GM18511 (cell line): ENCODE measurements at regions not wholly inside any gene's neighbourhood (a gene's known extent, or its start where the extent isn't known, plus 50 kb on each side); places are given as distances from the start of the nearest gene placed in this dataset.

Experiments used
- ATAC-seq: cut with Tn5 transposase; IDR thresholded peaks from one replicate; pipeline ENCODE4 v1.9.1; 2021; ENCODE audit warnings: mild to moderate bottlenecking, moderate library complexity; ENCODE audit not compliant: unreplicated experiment

DNA sequence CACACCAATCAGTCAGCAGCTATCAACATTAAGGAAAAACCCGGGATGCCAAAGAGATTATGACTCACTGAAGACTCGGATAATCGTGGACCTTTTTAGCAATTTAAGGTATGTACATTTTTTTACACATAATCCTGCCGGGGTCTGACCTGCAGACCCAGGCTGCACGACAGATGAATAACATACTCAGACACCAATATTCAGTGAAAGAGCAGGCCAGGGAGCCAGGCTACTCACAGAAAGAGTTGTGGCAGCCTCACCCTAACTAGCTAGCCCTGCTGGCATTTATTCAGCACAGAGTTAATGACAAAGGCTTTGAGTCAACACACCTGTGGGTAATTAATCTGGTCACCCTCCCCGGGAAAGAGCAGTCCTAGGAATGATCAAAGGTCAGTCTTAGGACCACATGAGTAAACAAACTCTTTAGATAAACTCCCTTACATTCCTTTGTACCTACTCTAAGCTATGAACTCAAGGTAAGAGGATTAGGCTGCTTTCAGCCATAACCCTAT is 727.5 kb downstream of the TBL1XR1 start:
- no peak for ATAC-seq

- no peak for ATAC-seq
Observed at GRCh38 chr3:176463610-176464009, 733.7 kb downstream of the TBL1XR1 start.

GRCh38 chr3:176447369-176447768 is 749.9 kb downstream of the TBL1XR1 start:
- ATAC-seq: no peak

DNA sequence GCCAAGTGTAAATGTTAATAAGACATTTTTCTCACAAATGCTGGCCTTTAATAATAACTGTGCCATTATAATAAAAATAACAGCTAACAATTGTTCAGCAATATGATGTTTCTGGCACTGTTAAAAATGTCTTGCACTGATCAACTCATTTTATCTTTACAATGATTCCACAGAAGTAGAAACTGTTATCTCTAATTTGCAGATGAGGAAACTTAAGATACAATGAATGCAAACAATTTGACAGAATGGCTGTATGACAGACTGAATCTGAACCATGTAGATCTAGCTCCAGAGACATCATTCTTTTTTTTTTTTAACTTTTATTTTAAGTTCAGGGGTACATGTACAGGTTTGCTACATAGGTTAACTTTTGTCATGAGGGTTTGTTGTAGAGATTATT is 755.0 kb downstream of the TBL1XR1 start:
- ATAC-seq: no peak

DNA sequence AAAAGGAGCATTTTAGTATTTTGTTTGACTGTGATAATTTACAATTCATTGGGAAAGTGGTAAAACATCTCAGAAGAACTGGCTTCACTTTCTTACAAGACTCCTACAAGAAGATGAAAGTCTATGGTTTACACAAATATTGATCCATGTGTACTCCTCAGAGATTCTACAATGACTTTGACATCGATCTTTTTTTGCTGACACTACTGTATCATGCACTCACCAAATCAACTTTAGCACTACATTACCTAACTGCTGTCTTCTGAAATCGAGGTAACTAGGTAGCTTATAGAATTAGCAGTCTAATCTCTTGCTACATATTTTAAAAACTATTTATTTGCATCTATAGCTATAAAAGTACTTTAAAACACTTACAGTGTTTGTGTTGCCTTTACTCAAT is 757.6 kb downstream of the TBL1XR1 start:
- no peak for ATAC-seq

GRCh38 chr3:176431991-176432390 is 765.3 kb downstream of the TBL1XR1 start:
- no peak for ATAC-seq

- ATAC-seq: no peak
Observed at GRCh38 chr3:176431038-176431418, 766.3 kb downstream of the TBL1XR1 start.

DNA sequence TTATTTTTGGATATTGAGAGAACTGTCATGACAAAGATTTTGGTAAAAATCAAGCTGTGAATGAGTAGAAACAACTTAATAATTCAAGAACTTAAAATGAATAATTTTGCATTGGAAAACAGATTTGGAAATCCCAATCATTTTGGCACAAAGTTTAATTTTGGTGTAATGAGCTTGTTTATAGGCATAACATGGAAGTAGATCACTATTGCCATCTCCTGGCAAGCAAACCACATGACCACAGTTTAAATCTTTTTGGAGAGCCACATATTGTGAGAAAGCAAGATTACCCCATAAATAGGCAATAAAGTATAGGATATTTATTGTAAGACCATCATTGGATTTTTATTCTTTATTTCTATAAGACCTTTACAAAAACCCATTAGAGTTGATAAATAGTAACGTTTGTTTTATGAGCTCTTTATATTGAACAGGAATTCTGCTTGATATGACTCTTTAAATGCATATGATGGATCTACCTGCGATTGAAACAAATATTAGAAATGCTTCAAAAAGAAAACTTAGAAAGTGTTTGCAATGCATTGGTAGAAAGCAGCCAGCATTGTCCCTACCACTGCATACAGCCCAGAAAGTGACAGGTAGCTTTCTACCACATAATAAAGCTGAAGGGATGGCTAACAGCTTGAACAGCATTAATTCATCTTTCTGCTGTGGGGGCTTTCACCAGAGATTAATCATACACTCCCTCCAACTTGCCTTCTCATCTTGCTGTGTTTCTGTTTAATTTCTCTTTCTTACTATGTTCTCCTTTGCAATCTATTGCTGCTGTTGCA is 766.8 kb downstream of the TBL1XR1 start:
- peak; percentile 62 for ATAC-seq

DNA sequence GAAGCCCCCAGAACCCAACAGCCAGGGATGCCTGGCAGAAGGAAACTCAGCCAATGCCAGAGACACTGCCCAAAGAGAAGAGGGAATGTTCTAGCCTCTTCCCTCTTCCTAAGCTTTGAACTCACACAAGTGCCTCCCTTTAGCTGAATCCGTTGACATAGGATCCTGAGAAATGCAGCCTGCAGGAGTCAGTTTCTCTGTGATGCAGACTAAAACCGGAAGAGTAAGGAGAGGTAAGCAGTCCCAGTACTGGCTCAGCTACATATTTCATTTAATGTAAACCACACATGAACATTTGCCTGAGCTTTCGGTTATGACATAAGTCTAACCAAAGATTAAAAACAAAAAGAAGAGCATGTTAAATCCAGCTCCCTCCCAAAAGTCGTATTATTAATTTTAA is 768.7 kb downstream of the TBL1XR1 start:
- ATAC-seq: no peak

- no peak for ATAC-seq
Observed at GRCh38 chr3:176426371-176426770, 770.9 kb downstream of the TBL1XR1 start.

DNA sequence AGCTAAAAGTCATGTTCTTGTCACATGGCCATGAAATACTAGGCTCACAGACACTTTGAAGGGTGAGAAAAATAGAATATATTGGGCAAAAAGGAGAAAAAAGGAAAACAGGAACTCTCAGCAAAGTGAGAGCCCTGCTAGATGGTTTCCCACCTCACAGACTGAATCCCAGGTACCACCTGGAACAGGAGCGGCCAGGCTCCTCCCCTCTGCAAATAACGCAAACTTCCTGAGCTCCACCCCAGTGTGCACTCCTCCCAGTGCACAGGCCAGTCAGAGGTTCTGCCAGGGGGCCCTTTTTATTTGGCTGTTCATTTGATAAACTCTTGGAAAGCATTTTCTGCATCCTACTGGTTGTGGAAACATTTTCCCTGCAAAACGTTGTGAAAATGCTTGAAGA is 780.4 kb downstream of the TBL1XR1 start:
- ATAC-seq: no peak

DNA sequence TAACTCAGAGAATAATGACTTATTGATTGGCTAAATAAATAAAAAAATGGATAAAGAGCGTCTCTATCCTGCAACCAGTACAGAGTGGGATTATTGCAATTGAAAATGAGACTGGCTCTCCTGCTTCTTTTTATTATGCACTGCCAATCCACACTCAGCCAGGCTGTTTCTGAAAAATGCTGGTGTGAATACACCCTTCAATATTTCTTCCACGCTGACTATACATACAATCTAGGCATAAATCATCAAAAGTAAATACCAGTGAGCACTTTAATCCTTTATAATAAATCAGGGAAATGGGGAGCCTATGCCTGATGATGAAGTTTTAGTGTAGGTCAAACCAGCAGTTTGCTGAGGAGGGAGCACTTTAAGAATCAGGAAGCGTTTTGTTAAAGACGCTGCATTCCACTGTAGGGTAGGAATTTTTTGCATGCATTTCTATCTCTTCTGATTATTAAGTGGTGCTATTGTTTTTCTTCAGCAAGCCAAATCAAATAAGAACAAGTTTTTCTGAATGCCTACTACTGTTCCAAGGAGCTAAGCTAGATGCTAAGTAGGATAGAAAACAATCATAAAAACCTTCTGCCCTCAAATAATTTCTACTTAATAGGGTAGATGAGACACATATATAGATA is 781.5 kb downstream of the TBL1XR1 start:
- ATAC-seq: no peak

DNA sequence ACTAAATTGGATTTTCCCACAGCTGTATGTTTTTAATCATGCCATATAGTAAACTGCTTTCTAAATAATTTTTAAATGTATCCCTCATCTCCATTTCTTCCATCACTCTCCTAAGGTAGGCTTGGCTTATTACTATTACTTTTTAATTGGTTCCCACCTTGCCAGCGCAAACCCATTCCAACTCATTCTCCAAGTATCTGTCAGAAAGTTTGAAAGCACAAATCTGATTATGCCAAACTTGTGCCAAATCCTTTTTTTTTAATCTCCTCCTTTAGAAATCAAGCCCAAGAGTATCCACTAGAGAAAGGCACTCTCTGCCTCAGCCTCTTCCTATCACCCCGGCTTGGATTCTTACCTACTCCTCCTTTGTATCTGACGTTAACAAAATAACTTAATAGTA is 784.5 kb downstream of the TBL1XR1 start:
- no peak for ATAC-seq

DNA sequence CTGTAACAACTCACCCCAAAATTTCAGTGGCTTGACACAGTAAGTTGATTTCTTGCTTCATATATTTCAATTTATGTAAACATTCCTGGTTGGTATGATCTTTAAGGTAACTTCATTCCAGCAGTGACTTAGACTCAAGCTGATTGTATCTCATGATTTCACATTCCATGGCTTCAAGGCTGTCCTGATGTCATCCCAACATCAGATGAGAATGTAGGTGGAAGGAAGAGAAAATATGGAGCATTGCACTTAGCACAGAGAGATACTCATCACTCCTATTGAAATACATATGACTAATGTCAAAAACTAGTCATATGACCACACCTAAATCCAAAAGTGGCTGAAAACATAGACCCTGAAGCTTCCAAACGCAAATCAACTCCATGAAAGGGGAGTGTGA is 793.8 kb downstream of the TBL1XR1 start:
- ATAC-seq: no peak

GRCh38 chr3:176401211-176401610 is 796.1 kb downstream of the TBL1XR1 start:
- ATAC-seq: no peak

GRCh38 chr3:176399193-176399592 is 798.1 kb downstream of the TBL1XR1 start:
- no peak for ATAC-seq

GRCh38 chr3:176395240-176395639 is 802.0 kb downstream of the TBL1XR1 start:
- no peak for ATAC-seq

- ATAC-seq: no peak
Observed at GRCh38 chr3:176378789-176379188, 818.5 kb downstream of the TBL1XR1 start.

GRCh38 chr3:176376531-176376930 is 820.8 kb downstream of the TBL1XR1 start:
- ATAC-seq: no peak

DNA sequence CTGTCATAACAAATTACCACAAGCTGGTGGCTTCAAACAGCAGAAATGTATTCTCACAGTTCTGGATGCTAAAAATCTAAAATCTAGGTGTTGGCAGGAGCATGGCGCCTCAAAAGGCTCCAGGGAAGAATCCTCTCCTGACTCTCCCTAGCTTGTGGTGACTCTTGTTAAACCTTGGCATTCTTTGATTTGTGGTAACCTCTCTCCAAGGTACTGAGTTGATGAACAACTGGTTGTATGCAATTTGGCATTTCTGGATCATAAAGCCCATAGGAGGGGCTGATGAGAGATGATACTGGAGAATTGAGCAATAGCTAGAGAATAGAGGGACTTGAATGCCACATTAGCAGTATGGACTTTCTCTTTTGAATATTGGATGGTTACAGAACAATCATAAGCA is 821.8 kb downstream of the TBL1XR1 start:
- no peak for ATAC-seq

DNA sequence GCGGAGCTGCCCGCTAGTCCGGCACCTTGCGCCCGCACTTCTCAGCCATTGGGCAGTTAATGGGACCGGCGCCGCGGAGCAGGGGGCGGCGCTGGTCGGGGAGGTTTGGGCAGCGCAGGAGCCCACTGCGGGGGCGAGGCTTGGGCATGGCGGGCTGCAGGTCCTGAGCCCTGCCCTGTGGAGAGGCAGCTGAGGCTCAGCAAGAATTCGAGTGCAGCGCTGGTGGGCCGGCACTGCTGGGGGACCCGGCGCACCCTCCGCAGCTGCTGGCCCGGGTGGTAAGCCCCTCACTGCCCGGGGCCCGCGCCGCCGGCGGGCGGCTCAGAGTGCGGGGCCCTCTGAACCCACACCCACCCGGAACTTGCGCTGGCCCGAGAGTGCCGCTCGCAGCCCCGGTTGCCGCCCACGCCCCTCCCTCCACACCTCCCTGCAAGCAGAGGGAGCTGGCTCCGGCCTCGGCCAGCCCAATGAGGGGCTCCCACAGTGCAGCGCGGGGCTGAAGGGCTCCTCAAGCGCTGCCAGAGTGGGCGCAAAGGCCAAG is 835.0 kb downstream of the TBL1XR1 start:
- no peak for ATAC-seq

DNA sequence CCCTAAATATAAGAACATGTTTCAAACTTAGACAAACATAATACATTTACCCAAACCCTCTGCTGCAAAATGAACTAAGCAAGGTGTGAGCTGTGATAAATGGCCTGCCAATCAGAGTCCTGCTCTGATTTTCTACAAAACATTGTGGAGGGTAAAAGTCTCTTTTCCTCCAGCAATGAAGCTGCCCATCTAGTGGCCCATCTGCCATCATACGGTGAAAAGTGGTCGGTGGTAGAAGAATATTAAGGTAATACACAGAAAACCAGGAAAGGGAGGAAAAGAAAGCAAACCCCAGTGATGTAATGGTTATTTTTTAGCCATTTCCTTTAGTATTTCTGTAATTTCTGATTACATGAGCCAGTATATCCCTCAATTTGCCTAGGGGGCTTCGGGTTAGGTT is 838.1 kb downstream of the TBL1XR1 start:
- ATAC-seq: no peak
